Heart right ventricle (tissue), 16 donors: ENCODE measurements at regions not wholly inside any gene's neighbourhood (a gene's known extent, or its start where the extent isn't known, plus 50 kb on each side); places are given as distances from the start of the nearest gene placed in this dataset.

Source experiments
- ATAC-seq, 8 donors: fragments of 200-7000 bp; cut with Tn5 transposase; one replicate each; pipeline ENCODE4 v1.9.1; 2020; ENCODE audit warnings: mild to moderate bottlenecking in 8 of 8, moderate library complexity in 8 of 8, moderate number of reproducible peaks in 1 of 8
- DNase-seq, 2 donors: peaks; one replicate each; pipeline ENCODE4 v3.0.0-alpha.2; 2020
- H3K27ac ChIP-seq, 10 donors: fragments of 200-600 bp; sonication (generic) in 2 of 10; one replicate each; pipeline versions ENCODE4 v1.5.0 to v1.8.0; 2020 to 2022; ENCODE audit warnings: mild to moderate bottlenecking in 3 of 10
- H3K27me3 ChIP-seq, 7 donors: fragments of 200-600 bp; one replicate each; pipeline ENCODE4 v1.8.0; 2021 to 2022; ENCODE audit warnings: mild to moderate bottlenecking in 2 of 7
- H3K36me3 ChIP-seq, 9 donors: fragments of 200-600 bp; sonication (generic) in 1 of 9; one replicate each; pipeline versions ENCODE4 v1.5.0 to v1.8.0; 2020 to 2022; ENCODE audit warnings: mild to moderate bottlenecking in 2 of 9
- H3K4me1 ChIP-seq, 9 donors: fragments of 200-600 bp; sonication (generic) in 1 of 9; one replicate each; pipeline versions ENCODE4 v1.5.0 to v1.8.0; 2020 to 2022; ENCODE audit warnings: mild to moderate bottlenecking in 4 of 9
- H3K4me3 ChIP-seq, 10 donors: fragments of 200-600 bp; sonication (generic) in 2 of 10; one replicate each; pipeline versions ENCODE4 v1.5.0 to v1.8.0; 2020 to 2022; ENCODE audit warnings: mild to moderate bottlenecking in 7 of 10, moderate library complexity in 2 of 10
- H3K9me3 ChIP-seq, 11 donors: fragments of 200-600 bp in 10 of 11; sonication (generic) in 2 of 11; one replicate each; pipeline versions ENCODE4 v1.5.0 to v1.8.0; 2013 to 2022; ENCODE audit warnings: mild to moderate bottlenecking in 2 of 11, control low read depth in 1 of 11, moderate library complexity in 1 of 11
- CTCF ChIP-seq, 9 donors: fragments of 200-600 bp; sonication (generic) in 2 of 9; IDR thresholded peaks; one replicate each; pipeline versions ENCODE4 v1.5.0 to v1.8.0; 2021 to 2022; ENCODE audit warnings: antibody characterized with exemption in 9 of 9, mild to moderate bottlenecking in 5 of 9, moderate library complexity in 1 of 9
- WGBS, 2 donors: extraction: QIAGEN DNeasy Blood & Tissue Kit; methylation state at CpG; one replicate each; pipeline ENCODE4 v1.1.7; 2013; ENCODE audit warnings: inconsistent platforms in 1 of 2; 5-methylcytosine and 5-hydroxymethylcytosine counted together
- intact Hi-C, 10 donors: fragments of 100-400 bp; cut with DNase I; formaldehyde crosslinking; loops; one replicate each; pipeline versions ENCODE4 v1.11.1 to v1.14.2; 2022
- donor health status: Arrhythmogenic right ventricular cardiomyopathy.
- donor health status: ischemic (EF 13 %, LVEDD 7.1; RV severe dilation, severe dysfunction).
- donor health status: healthy with polysubstance abuse.
- donor health status: DM: no; HTN: yes; CAD: no.
- donor health status: DM: no; HTN: no; CAD: no.
- donor health status: ischemic (EF 25% LVEDD 6.9; RV normal size, moderate dysfunction).
- donor health status: ischemic (EF 25% LVEDD 5.7; RV mildly dilated, moderate dysfunction).
- donor health status: healthy.
- donor health status: DM: yes; HTN: yes; CAD: no.
- donor health status: Ischemic cardiomyopathy.
- donor health status: ischemic (EF 35%, LVEDD 5.7; RV mildly dilated, moderate dysfunction).
- donor health status: nonischemic (EF 11% LVEDD 7.7; RV severe dilation, severe dysfunction).
- donor health status: DM: yes; HTN: yes; CAD: no.
- donor health status: PGD.
- donor health status: ischemic (EF 29% LVEDD 5.4; RV normal size, mild dysfunction).
- donor health status: nonischemic (EF 23%, LVEDD 6.1; RV moderate dilation, normal function).

DNA sequence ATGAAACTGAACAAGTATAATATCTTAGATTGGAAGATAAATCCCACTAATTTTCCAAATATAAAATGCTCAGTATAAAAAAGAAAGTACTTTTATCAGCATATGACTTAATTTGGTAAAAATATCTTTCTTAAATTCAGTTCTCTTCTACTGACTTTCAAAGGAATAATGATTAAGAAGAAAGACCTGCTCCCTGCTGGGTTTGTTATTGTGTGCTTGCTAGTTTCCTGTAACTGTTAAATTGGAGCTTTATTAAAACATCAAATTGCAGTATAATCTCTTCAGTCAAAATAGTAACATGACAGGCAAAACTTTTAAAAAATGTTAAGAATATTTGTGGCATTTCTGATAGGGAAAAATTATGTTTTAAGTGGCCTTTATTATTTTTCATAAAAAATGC, 1317.4 kb upstream of the CDH2 start:
- H3K9me3 ChIP-seq, result peaks cover 0 to 7% (median 0%) of the 10 kb centered on the region in 11 donors
- H3K4me1 ChIP-seq, result no peaks in the 10 kb centered on the region
- ATAC-seq (no peak), DNase-seq (no peak)
- no peak overlapping the region for H3K4me3 ChIP-seq
- no peak for TF ChIP-seq CTCF (IDR thresholded peaks at IDR 0.05)
- no peaks in the 10 kb centered on the region for H3K36me3 ChIP-seq
- intact Hi-C loops, result no loop called here
- no peak overlapping the region for H3K27ac ChIP-seq
- no peaks in the 10 kb centered on the region for H3K27me3 ChIP-seq

- H3K36me3 ChIP-seq, result no peaks in the 10 kb centered on the region
- 63 to 72% methylated on average over 2 of the region's 2 CpGs for WGBS, 2 donors
- DNase-seq, result no peak
- intact Hi-C loops, result no loop called here
- H3K4me1 ChIP-seq, result no peaks in the 10 kb centered on the region
- H3K27ac ChIP-seq, result no peak overlapping the region
- no peaks in the 10 kb centered on the region for H3K27me3 ChIP-seq
- H3K9me3 ChIP-seq, result peaks cover 0 to 7% (median 0%) of the 10 kb centered on the region in 11 donors
- no peak for TF ChIP-seq CTCF (IDR thresholded peaks at IDR 0.05)
- no peak overlapping the region for H3K4me3 ChIP-seq
- no peak for ATAC-seq
Measured at GRCh38 chr18:29491907-29492306, 1315.0 kb upstream of the CDH2 start.

DNA sequence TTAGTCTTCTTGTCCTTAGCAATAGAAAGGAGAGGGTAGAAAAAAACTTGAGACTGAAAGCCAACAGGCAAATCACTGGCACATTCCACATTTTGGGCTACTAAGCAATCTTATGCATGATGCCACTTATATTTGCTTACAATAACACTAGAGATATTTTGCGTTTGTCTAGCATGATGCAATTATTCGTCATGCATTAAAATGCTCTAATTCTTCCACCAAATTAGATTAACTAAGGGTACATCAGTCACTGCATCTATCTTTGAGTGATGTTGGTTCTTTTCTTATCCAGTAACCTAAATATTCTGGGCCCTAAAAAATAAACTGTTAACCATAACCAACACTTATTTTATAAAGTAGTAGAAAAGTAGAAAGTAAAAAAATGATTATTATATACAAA, 1311.7 kb upstream of the CDH2 start:
- H3K27me3 ChIP-seq, result no peaks in the 10 kb centered on the region
- H3K36me3 ChIP-seq, result no peaks in the 10 kb centered on the region
- H3K4me1 ChIP-seq, result no peaks in the 10 kb centered on the region
- no peak overlapping the region for H3K4me3 ChIP-seq
- WGBS, 2 donors, result 79 to 88% methylated on average over 2 of the region's 2 CpGs
- DNase-seq (no peak), ATAC-seq (no peak)
- TF ChIP-seq CTCF (IDR thresholded peaks at IDR 0.05), result no peak
- H3K27ac ChIP-seq, result no peak overlapping the region
- intact Hi-C loops, result loop anchor here in 1 of 10 donors (10.0 kb wide), 1 partner anchor 46 kb away; no protein-coding TSS in a partner anchor
- peaks cover 0 to 7% (median 0%) of the 10 kb centered on the region in 11 donors for H3K9me3 ChIP-seq

DNA sequence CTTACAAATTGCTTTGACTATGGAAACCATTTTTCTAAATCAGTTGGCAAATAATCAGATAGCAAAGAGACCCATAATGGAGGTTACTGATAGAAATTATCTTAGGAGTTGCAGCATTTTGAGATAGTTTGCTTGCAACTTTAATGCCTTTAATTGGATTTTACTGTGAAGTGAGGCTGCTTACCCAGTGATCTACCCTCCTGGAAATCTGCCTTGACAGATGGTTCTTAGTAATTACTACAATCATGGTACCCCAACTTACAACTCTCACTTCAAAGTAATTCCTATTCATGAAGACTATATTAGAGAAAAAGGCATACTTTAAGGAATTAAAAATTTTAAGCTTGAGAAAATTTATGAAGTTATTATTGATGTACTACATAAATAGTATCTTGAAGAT, 1288.6 kb upstream of the CDH2 start:
- ATAC-seq (no peak), DNase-seq (no peak)
- intact Hi-C loops, result no loop called here
- TF ChIP-seq CTCF (IDR thresholded peaks at IDR 0.05), result no peak
- no peaks in the 10 kb centered on the region for H3K36me3 ChIP-seq
- H3K27me3 ChIP-seq, result no peaks in the 10 kb centered on the region
- no peaks in the 10 kb centered on the region for H3K9me3 ChIP-seq
- no peaks in the 10 kb centered on the region for H3K4me1 ChIP-seq
- H3K4me3 ChIP-seq, result no peak overlapping the region
- H3K27ac ChIP-seq, result no peak overlapping the region

- no peak overlapping the region for H3K27ac ChIP-seq
- intact Hi-C loops, result no loop called here
- no peak overlapping the region for H3K4me3 ChIP-seq
- no peaks in the 10 kb centered on the region for H3K36me3 ChIP-seq
- no peaks in the 10 kb centered on the region for H3K27me3 ChIP-seq
- ATAC-seq (no peak), DNase-seq (no peak)
- no peaks in the 10 kb centered on the region for H3K9me3 ChIP-seq
- TF ChIP-seq CTCF (IDR thresholded peaks at IDR 0.05), result no peak
- H3K4me1 ChIP-seq, result no peaks in the 10 kb centered on the region
Measured at GRCh38 chr18:29459972-29460371, 1283.0 kb upstream of the CDH2 start.
